HL-60 (cell line): ENCODE measurements at regions not wholly inside any gene's neighbourhood (a gene's known extent, or its start where the extent isn't known, plus 50 kb on each side); places are given as distances from the start of the nearest gene placed in this dataset.

Experiments
- GABPA ChIP-seq: IDR thresholded peaks from 2 replicates; pipeline ENCODE4 v1.6.1; 2012; ENCODE audit warnings: low read depth
- POLR2AphosphoS5 ChIP-seq: IDR thresholded peaks from 2 replicates; pipeline ENCODE4 v1.6.1; 2012; ENCODE audit warnings: low read depth
- SPI1 ChIP-seq: IDR thresholded peaks from 2 replicates; pipeline ENCODE4 v1.6.1; 2012; ENCODE audit warnings: low read depth, mild to moderate bottlenecking, borderline replicate concordance
- TF ChIP-seq, protein P1 (sequence below): IDR thresholded peaks from one replicate; pipeline ENCODE4 v1.5.1; 2011; ENCODE audit warnings: low read length, control low read depth, inconsistent platforms; ENCODE audit not compliant: insufficient read depth
- TF ChIP-seq, protein P2 (sequence below): IDR thresholded peaks from 2 replicates; pipeline ENCODE4 v1.6.1; 2012; ENCODE audit warnings: low read depth; ENCODE audit not compliant: insufficient replicate concordance

DNA sequence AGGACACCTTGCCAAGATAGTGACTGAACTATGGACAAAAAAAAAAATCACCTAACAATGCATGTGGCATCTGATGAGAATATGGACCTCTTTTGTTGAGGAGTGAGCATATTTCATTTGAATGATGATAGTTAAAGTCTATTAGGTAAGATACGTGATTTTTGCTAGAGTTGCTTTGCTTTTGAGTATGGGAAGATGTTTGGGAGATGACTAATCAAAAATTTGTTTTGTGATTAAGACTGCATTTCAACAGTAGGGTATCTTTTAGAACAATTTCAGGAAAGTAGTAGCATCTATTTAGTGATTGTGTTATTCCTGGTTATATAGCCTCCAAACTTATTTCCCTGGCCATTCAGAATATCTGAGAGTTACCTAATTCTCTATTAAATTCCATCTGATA lies 878.6 kb upstream of the CITED2 start:
- TF ChIP-seq, protein P1, sequence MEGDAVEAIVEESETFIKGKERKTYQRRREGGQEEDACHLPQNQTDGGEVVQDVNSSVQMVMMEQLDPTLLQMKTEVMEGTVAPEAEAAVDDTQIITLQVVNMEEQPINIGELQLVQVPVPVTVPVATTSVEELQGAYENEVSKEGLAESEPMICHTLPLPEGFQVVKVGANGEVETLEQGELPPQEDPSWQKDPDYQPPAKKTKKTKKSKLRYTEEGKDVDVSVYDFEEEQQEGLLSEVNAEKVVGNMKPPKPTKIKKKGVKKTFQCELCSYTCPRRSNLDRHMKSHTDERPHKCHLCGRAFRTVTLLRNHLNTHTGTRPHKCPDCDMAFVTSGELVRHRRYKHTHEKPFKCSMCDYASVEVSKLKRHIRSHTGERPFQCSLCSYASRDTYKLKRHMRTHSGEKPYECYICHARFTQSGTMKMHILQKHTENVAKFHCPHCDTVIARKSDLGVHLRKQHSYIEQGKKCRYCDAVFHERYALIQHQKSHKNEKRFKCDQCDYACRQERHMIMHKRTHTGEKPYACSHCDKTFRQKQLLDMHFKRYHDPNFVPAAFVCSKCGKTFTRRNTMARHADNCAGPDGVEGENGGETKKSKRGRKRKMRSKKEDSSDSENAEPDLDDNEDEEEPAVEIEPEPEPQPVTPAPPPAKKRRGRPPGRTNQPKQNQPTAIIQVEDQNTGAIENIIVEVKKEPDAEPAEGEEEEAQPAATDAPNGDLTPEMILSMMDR: no peak
- TF ChIP-seq POLR2AphosphoS5 (no peak), GABPA (no peak), SPI1 (no peak)
- TF ChIP-seq, protein P2, sequence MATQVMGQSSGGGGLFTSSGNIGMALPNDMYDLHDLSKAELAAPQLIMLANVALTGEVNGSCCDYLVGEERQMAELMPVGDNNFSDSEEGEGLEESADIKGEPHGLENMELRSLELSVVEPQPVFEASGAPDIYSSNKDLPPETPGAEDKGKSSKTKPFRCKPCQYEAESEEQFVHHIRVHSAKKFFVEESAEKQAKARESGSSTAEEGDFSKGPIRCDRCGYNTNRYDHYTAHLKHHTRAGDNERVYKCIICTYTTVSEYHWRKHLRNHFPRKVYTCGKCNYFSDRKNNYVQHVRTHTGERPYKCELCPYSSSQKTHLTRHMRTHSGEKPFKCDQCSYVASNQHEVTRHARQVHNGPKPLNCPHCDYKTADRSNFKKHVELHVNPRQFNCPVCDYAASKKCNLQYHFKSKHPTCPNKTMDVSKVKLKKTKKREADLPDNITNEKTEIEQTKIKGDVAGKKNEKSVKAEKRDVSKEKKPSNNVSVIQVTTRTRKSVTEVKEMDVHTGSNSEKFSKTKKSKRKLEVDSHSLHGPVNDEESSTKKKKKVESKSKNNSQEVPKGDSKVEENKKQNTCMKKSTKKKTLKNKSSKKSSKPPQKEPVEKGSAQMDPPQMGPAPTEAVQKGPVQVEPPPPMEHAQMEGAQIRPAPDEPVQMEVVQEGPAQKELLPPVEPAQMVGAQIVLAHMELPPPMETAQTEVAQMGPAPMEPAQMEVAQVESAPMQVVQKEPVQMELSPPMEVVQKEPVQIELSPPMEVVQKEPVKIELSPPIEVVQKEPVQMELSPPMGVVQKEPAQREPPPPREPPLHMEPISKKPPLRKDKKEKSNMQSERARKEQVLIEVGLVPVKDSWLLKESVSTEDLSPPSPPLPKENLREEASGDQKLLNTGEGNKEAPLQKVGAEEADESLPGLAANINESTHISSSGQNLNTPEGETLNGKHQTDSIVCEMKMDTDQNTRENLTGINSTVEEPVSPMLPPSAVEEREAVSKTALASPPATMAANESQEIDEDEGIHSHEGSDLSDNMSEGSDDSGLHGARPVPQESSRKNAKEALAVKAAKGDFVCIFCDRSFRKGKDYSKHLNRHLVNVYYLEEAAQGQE: no peak
